Gastrocnemius medialis (tissue), 4 donors: ENCODE measurements at regions not wholly inside any gene's neighbourhood (a gene's known extent, or its start where the extent isn't known, plus 50 kb on each side); places are given as distances from the start of the nearest gene placed in this dataset.

Experiments
- POLR2A ChIP-seq, 2 donors: fragments of 450-650 bp; IDR thresholded peaks; one replicate each; pipeline ENCODE4 v1.6.1; 2017; ENCODE audit warnings: antibody characterized with exemption in 2 of 2, mild to moderate bottlenecking in 2 of 2, moderate library complexity in 2 of 2
- TF ChIP-seq, protein P1 (sequence below), 5 experiments: fragments of 450-650 bp in 3 of 5; fragments of 200-600 bp in 2 of 5; sonication (generic) in 2 of 5; IDR thresholded peaks in 4 of 5; conservative IDR thresholded peaks in 1 of 5; 1 replicate in 4 of 5; 2 replicates in 1 of 5; pipeline ENCODE4 v1.5.1; 2016 to 2019; ENCODE audit warnings: antibody characterized with exemption in 5 of 5, mild to moderate bottlenecking in 3 of 5, moderate library complexity in 3 of 5

DNA sequence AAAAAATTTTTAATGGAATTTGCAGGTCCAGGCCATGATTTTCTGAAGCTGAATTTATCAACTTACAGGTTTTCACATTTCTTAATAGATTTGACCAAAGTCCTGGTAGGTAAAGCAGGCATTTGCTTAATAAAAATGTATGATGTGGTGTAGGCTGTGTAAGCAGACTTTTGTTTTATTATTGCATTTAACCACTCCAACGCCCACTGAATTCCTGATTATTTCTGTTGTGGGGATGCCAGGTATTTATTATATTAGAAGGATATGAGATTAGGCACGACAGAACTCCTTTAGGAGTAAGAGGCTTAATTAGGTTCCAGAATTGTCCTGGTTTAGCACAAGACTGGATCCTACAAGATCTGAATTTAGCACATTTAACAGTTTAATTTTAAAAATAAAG, 111.1 kb downstream of the ADCYAP1 start:
- TF ChIP-seq, protein P1, sequence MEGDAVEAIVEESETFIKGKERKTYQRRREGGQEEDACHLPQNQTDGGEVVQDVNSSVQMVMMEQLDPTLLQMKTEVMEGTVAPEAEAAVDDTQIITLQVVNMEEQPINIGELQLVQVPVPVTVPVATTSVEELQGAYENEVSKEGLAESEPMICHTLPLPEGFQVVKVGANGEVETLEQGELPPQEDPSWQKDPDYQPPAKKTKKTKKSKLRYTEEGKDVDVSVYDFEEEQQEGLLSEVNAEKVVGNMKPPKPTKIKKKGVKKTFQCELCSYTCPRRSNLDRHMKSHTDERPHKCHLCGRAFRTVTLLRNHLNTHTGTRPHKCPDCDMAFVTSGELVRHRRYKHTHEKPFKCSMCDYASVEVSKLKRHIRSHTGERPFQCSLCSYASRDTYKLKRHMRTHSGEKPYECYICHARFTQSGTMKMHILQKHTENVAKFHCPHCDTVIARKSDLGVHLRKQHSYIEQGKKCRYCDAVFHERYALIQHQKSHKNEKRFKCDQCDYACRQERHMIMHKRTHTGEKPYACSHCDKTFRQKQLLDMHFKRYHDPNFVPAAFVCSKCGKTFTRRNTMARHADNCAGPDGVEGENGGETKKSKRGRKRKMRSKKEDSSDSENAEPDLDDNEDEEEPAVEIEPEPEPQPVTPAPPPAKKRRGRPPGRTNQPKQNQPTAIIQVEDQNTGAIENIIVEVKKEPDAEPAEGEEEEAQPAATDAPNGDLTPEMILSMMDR (IDR thresholded peaks at IDR 0.05 in 4 of 5, conservative IDR thresholded peaks at IDR 0.05 in 1 of 5), result no peak
- no peak for TF ChIP-seq POLR2A (IDR thresholded peaks at IDR 0.05)
